ENCODE measurements at regions not wholly inside any gene's neighbourhood (a gene's known extent, or its start where the extent isn't known, plus 50 kb on each side); places are given as distances from the start of the nearest gene placed in this dataset.

DNA sequence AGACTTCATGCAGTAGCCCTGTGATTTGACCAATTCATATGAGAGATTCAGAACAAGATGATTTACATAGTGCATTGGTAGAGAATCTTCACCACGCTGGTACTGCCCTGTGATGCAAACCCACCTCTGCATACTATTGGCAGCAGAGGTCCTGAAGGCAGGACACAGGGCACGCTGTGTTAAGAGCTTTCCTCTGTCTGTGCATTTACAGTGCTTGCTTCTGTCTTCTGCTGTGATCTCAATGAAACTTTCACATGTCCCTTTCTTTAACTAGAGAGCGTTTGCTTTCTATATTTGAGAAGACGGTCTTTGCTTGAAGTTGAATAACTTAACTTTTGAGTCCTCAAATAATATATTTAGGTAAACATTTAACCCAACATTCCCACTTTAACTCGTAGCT is 219.0 kb upstream of the SPRY2 start:
- Histone ChIP-seq H2AK9ac (replicated peaks; ENCODE audit: low read depth, low read length, poor library complexity) (no peak overlapping the region), H3K36me3 (ENCODE audit: control insufficient read depth, insufficient read depth, low read length) (no peaks in the 10 kb centered on the region), H3K9me3 (ENCODE audit: control insufficient read depth, insufficient read depth, low read length) (no peaks in the 10 kb centered on the region), H3K23ac (ENCODE audit: low read depth, low read length) (no peak overlapping the region), H4K5ac (ENCODE audit: low read depth, low read length) (no peak overlapping the region), H3K9ac (ENCODE audit: low read depth, low read length) (no peak overlapping the region), H3K4me2 (ENCODE audit: low read depth, low read length) (no peak overlapping the region), H3K56ac (ENCODE audit: extremely low read depth, insufficient read depth, low read length) (no peak overlapping the region), H3K9me1 (ENCODE audit: insufficient read depth, low read length) (no peaks in the 10 kb centered on the region), H2BK15ac (ENCODE audit: low read depth, low read length) (no peak overlapping the region), H4K91ac (ENCODE audit: insufficient read depth, low read depth, low read length) (no peak overlapping the region), H2AK5ac (ENCODE audit: low read depth, low read length) (no peak overlapping the region), H3K4ac (ENCODE audit: low read depth, low read length) (no peak overlapping the region), H4K20me1 (ENCODE audit: insufficient read depth, low read length) (no peaks in the 10 kb centered on the region), H2BK120ac (ENCODE audit: low read depth, low read length) (no peak overlapping the region), H2BK5ac (ENCODE audit: low read depth, low read length, poor library complexity, severe bottlenecking) (no peak overlapping the region), H3K27ac (ENCODE audit: insufficient read depth, low read length) (no peak overlapping the region), H2BK20ac (ENCODE audit: low read depth, low read length) (no peak overlapping the region), H3K79me1 (ENCODE audit: low read depth in 1 of 2, low read length in 2 of 2) (no peaks in the 10 kb centered on the region), H2AFZ (replicated peaks; ENCODE audit: low read length, poor library complexity) (no peak overlapping the region), H3K27me3 (ENCODE audit: control insufficient read depth, insufficient read depth, low read length) (no peaks in the 10 kb centered on the region), H3K14ac (replicated peaks; ENCODE audit: low read depth, low read length) (no peak overlapping the region), H3K4me3 (ENCODE audit: insufficient read depth, low read depth, low read length) (no peak overlapping the region), H3K18ac (ENCODE audit: low read depth, low read length) (no peak overlapping the region), H3K4me1 (ENCODE audit: control insufficient read depth, insufficient read depth, low read length) (no peaks in the 10 kb centered on the region), H4K8ac (ENCODE audit: low read depth in 2 of 2, low read length in 2 of 2) (no peak overlapping the region)
- DNase-seq (no peak), ATAC-seq (ENCODE audit: low read depth) (no peak)
- dilution Hi-C loops (cut with HindIII; ENCODE audit: low sequenced_read_pairs, unreplicated experiment) = no loop called here
- in situ Hi-C loops (cut with MboI; ENCODE audit: low sequenced_read_pairs) = no loop called here
- intact Hi-C loops (cut with micrococcal nuclease) = no loop called here
- WGBS, 2 experiments (ENCODE audit: extremely low coverage in 2 of 2, insufficient read length in 1 of 2) = no CpG with 5 or more reads among the region's 5 CpGs
- TF ChIP-seq BHLHE40 (IDR thresholded peaks at IDR 0.05; ENCODE audit: low read depth, low read length) (no peak), NFE2L2 (IDR thresholded peaks at IDR 0.05; ENCODE audit: low read depth, low read length) (no peak), MXI1 (IDR thresholded peaks at IDR 0.05; ENCODE audit: borderline replicate concordance, low read depth, low read length) (no peak), FOS (IDR thresholded peaks at IDR 0.05; ENCODE audit: low read depth, low read length) (no peak), CHD1 (IDR thresholded peaks at IDR 0.05; ENCODE audit: low read depth, low read length) (no peak), RCOR1 (IDR thresholded peaks at IDR 0.05; ENCODE audit: insufficient replicate concordance, low read length) (no peak), POLR2A (IDR thresholded peaks at IDR 0.05; ENCODE audit: low read depth, low read length) (no peak)
- TF ChIP-seq, protein P1, sequence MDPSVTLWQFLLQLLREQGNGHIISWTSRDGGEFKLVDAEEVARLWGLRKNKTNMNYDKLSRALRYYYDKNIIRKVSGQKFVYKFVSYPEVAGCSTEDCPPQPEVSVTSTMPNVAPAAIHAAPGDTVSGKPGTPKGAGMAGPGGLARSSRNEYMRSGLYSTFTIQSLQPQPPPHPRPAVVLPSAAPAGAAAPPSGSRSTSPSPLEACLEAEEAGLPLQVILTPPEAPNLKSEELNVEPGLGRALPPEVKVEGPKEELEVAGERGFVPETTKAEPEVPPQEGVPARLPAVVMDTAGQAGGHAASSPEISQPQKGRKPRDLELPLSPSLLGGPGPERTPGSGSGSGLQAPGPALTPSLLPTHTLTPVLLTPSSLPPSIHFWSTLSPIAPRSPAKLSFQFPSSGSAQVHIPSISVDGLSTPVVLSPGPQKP (IDR thresholded peaks at IDR 0.05; ENCODE audit: borderline replicate concordance, low read depth, low read length) = no peak
- TF ChIP-seq, protein P2, sequence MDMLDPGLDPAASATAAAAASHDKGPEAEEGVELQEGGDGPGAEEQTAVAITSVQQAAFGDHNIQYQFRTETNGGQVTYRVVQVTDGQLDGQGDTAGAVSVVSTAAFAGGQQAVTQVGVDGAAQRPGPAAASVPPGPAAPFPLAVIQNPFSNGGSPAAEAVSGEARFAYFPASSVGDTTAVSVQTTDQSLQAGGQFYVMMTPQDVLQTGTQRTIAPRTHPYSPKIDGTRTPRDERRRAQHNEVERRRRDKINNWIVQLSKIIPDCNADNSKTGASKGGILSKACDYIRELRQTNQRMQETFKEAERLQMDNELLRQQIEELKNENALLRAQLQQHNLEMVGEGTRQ (IDR thresholded peaks at IDR 0.05; ENCODE audit: low read depth, low read length) = no peak
- TF ChIP-seq, protein P3, sequence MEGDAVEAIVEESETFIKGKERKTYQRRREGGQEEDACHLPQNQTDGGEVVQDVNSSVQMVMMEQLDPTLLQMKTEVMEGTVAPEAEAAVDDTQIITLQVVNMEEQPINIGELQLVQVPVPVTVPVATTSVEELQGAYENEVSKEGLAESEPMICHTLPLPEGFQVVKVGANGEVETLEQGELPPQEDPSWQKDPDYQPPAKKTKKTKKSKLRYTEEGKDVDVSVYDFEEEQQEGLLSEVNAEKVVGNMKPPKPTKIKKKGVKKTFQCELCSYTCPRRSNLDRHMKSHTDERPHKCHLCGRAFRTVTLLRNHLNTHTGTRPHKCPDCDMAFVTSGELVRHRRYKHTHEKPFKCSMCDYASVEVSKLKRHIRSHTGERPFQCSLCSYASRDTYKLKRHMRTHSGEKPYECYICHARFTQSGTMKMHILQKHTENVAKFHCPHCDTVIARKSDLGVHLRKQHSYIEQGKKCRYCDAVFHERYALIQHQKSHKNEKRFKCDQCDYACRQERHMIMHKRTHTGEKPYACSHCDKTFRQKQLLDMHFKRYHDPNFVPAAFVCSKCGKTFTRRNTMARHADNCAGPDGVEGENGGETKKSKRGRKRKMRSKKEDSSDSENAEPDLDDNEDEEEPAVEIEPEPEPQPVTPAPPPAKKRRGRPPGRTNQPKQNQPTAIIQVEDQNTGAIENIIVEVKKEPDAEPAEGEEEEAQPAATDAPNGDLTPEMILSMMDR (conservative IDR thresholded peaks at IDR 0.05; ENCODE audit: low read depth, low read length) = no peak
- ChIA-PET POLR2A (ENCODE audit: unreplicated experiment) (no interaction called here), CTCF (no interaction called here)
- BruUV-seq (replicated peaks) = no TSS peak

All from IMR-90 (cell line).